ENCODE measurements at regions not wholly inside any gene's neighbourhood (a gene's known extent, or its start where the extent isn't known, plus 50 kb on each side); places are given as distances from the start of the nearest gene placed in this dataset.

- DNase-seq, result peak; percentile 54
These were observed 399.7 kb upstream of the THBS1 start for GRCh38 chr15:39181056-39181747.

- no peak for DNase-seq
These were observed 398.9 kb upstream of the THBS1 start for GRCh38 chr15:39181940-39182339.

- DNase-seq, result no peak
These were observed 397.6 kb upstream of the THBS1 start for GRCh38 chr15:39183164-39183881.

- DNase-seq, result no peak
These were observed 396.0 kb upstream of the THBS1 start for GRCh38 chr15:39184701-39185390.

- no peak for DNase-seq
These were observed 392.6 kb upstream of the THBS1 start for GRCh38 chr15:39188314-39188713.

- DNase-seq, result no peak
These were observed 391.9 kb upstream of the THBS1 start for GRCh38 chr15:39188930-39189329.

GRCh38 chr15:39191871-39192291 is 389.0 kb upstream of the THBS1 start:
- DNase-seq, result no peak

- DNase-seq, result peak; percentile 59
These were observed 388.5 kb upstream of the THBS1 start for GRCh38 chr15:39192351-39192750.

GRCh38 chr15:39192979-39193560 is 387.8 kb upstream of the THBS1 start:
- DNase-seq, result no peak

- DNase-seq, result no peak
These were observed 387.3 kb upstream of the THBS1 start for GRCh38 chr15:39193611-39194010.

GRCh38 chr15:39194106-39194830 is 386.6 kb upstream of the THBS1 start:
- no peak for DNase-seq

- no peak for DNase-seq
These were observed 384.9 kb upstream of the THBS1 start for GRCh38 chr15:39195961-39196486.

- peak; percentile 24 for DNase-seq
These were observed 382.6 kb upstream of the THBS1 start for GRCh38 chr15:39198044-39199000.

- DNase-seq, result peak; percentile 38
These were observed 381.8 kb upstream of the THBS1 start for GRCh38 chr15:39199076-39199475.

- DNase-seq, result no peak
These were observed 380.3 kb upstream of the THBS1 start for GRCh38 chr15:39200586-39200985.

- DNase-seq, result no peak
These were observed 378.2 kb upstream of the THBS1 start for GRCh38 chr15:39202641-39203040.

- DNase-seq, result no peak
These were observed 376.8 kb upstream of the THBS1 start for GRCh38 chr15:39204031-39204430.

- DNase-seq, result no peak
These were observed 375.8 kb upstream of the THBS1 start for GRCh38 chr15:39205081-39205480.

- DNase-seq, result no peak
These were observed 375.1 kb upstream of the THBS1 start for GRCh38 chr15:39205506-39206371.
